ENCODE measurements at regions not wholly inside any gene's neighbourhood (a gene's known extent, or its start where the extent isn't known, plus 50 kb on each side); places are given as distances from the start of the nearest gene placed in this dataset.

- H3K4me1 Mint-ChIP-seq (ENCODE audit: low read depth), result no peaks in the 10 kb centered on the region
- CTCF ChIA-PET, result no interaction called here
- DNase-seq (no peak), ATAC-seq (no peak)
- no peaks in the 10 kb centered on the region for H3K36me3 Mint-ChIP-seq (ENCODE audit: low read depth)
- H3K27me3 Mint-ChIP-seq, result no peaks in the 10 kb centered on the region
- H3K27ac Mint-ChIP-seq, result no peak overlapping the region
- intact Hi-C loops (cut with micrococcal nuclease), result no loop called here
- TF ChIP-seq CTCF (IDR thresholded peaks at IDR 0.05), result no peak
- POLR2A ChIA-PET, result no interaction called here
- H3K4me3 Mint-ChIP-seq, result no peak overlapping the region
- peaks cover 7% of the 10 kb centered on the region for H3K9me3 Mint-ChIP-seq
Observed at GRCh38 chr16:74078511-74079231, 217.9 kb upstream of the PSMD7 start.

- Mint-ChIP-seq H3K27me3 (no peaks in the 10 kb centered on the region), H3K4me1 (ENCODE audit: low read depth) (no peaks in the 10 kb centered on the region), H3K4me3 (no peak overlapping the region), H3K27ac (no peak overlapping the region), H3K36me3 (ENCODE audit: low read depth) (no peaks in the 10 kb centered on the region), H3K9me3 (peaks cover 7% of the 10 kb centered on the region)
- intact Hi-C loops (cut with micrococcal nuclease), result no loop called here
- ATAC-seq, result no peak
- POLR2A ChIA-PET, result no interaction called here
- no peak for DNase-seq
- no peak for TF ChIP-seq CTCF (IDR thresholded peaks at IDR 0.05)
- CTCF ChIA-PET, result no interaction called here
Observed at GRCh38 chr16:74076568-74076967, 220.0 kb upstream of the PSMD7 start.

- ATAC-seq (no peak), DNase-seq (no peak)
- H3K9me3 Mint-ChIP-seq, result peaks cover 7% of the 10 kb centered on the region
- intact Hi-C loops (cut with micrococcal nuclease), result no loop called here
- no peak overlapping the region for H3K4me3 Mint-ChIP-seq
- H3K27me3 Mint-ChIP-seq, result no peaks in the 10 kb centered on the region
- H3K4me1 Mint-ChIP-seq (ENCODE audit: low read depth), result no peaks in the 10 kb centered on the region
- TF ChIP-seq CTCF (IDR thresholded peaks at IDR 0.05), result no peak
- ChIA-PET CTCF (no interaction called here), POLR2A (no interaction called here)
- no peaks in the 10 kb centered on the region for H3K36me3 Mint-ChIP-seq (ENCODE audit: low read depth)
- H3K27ac Mint-ChIP-seq, result no peak overlapping the region
Observed at GRCh38 chr16:74075393-74075792, 221.2 kb upstream of the PSMD7 start.

GRCh38 chr16:74073456-74073855 is 223.2 kb upstream of the PSMD7 start:
- intact Hi-C loops (cut with micrococcal nuclease), result no loop called here
- peaks cover 7% of the 10 kb centered on the region for H3K9me3 Mint-ChIP-seq
- no peak for ATAC-seq
- no peak for DNase-seq
- no peak overlapping the region for H3K4me3 Mint-ChIP-seq
- no peak for TF ChIP-seq CTCF (IDR thresholded peaks at IDR 0.05)
- H3K27me3 Mint-ChIP-seq, result no peaks in the 10 kb centered on the region
- no peaks in the 10 kb centered on the region for H3K36me3 Mint-ChIP-seq (ENCODE audit: low read depth)
- H3K27ac Mint-ChIP-seq, result no peak overlapping the region
- H3K4me1 Mint-ChIP-seq (ENCODE audit: low read depth), result no peaks in the 10 kb centered on the region
- ChIA-PET POLR2A (no interaction called here), CTCF (no interaction called here)

- H3K27me3 Mint-ChIP-seq, result peaks cover 2% of the 10 kb centered on the region
- POLR2A ChIA-PET, result interaction anchor here (0.6 to 0.9 kb wide), 2 partner anchors 9 to 1202 kb away, joined by 3 read pairs; no protein-coding TSS in a partner anchor
- H3K36me3 Mint-ChIP-seq (ENCODE audit: low read depth), result no peaks in the 10 kb centered on the region
- no peak for TF ChIP-seq CTCF (IDR thresholded peaks at IDR 0.05)
- intact Hi-C loops (cut with micrococcal nuclease), result no loop called here
- H3K4me3 Mint-ChIP-seq, result no peak overlapping the region
- peaks cover 7% of the 10 kb centered on the region for H3K9me3 Mint-ChIP-seq
- DNase-seq, result no peak
- ATAC-seq, result no peak
- CTCF ChIA-PET, result interaction anchor here (0.5 kb wide), 1 partner anchor 173 kb away, joined by 3 read pairs; no protein-coding TSS in a partner anchor
- no peak overlapping the region for H3K27ac Mint-ChIP-seq
- H3K4me1 Mint-ChIP-seq (ENCODE audit: low read depth), result no peaks in the 10 kb centered on the region
Observed at GRCh38 chr16:74071996-74072535, 224.5 kb upstream of the PSMD7 start.
